Hindlimb muscle (tissue), 1 donor: ENCODE measurements at regions not wholly inside any gene's neighbourhood (a gene's known extent, or its start where the extent isn't known, plus 50 kb on each side); places are given as distances from the start of the nearest gene placed in this dataset.

Experiments
- DNase-seq: peaks from one replicate; pipeline ENCODE4 v3.0.0-alpha.2; 2013

GRCh38 chr5:172588380-172588779, 52.7 kb upstream of the NEURL1B start:
- no peak for DNase-seq

- DNase-seq = no peak
Measured at GRCh38 chr5:172587061-172587405, 54.0 kb upstream of the NEURL1B start.

- DNase-seq = no peak
Measured at GRCh38 chr5:172586125-172587060, 54.7 kb upstream of the NEURL1B start.

GRCh38 chr5:172585114-172585513, 55.9 kb upstream of the NEURL1B start:
- DNase-seq = no peak

- DNase-seq = no peak
Measured at GRCh38 chr5:172584638-172585037, 56.4 kb upstream of the NEURL1B start.

- peak; percentile 52 for DNase-seq
Measured at GRCh38 chr5:172583931-172584511, 57.0 kb upstream of the NEURL1B start.

- no peak for DNase-seq
Measured at GRCh38 chr5:172582940-172583339, 58.1 kb upstream of the NEURL1B start.

- DNase-seq = no peak
Measured at GRCh38 chr5:172581315-172581714, 59.7 kb upstream of the NEURL1B start.

GRCh38 chr5:172579403-172579990, 61.6 kb upstream of the NEURL1B start:
- no peak for DNase-seq

- no peak for DNase-seq
Measured at GRCh38 chr5:172577267-172577909, 63.7 kb upstream of the NEURL1B start.

GRCh38 chr5:172575816-172576545, 65.1 kb upstream of the NEURL1B start:
- no peak for DNase-seq

GRCh38 chr5:172575416-172575815, 65.6 kb upstream of the NEURL1B start:
- no peak for DNase-seq

GRCh38 chr5:172574871-172575223, 66.2 kb upstream of the NEURL1B start:
- DNase-seq = peak; percentile 73

GRCh38 chr5:172573986-172574870, 66.8 kb upstream of the NEURL1B start:
- no peak for DNase-seq

- DNase-seq = no peak
Measured at GRCh38 chr5:172573120-172573882, 67.8 kb upstream of the NEURL1B start.

- DNase-seq = no peak
Measured at GRCh38 chr5:172572440-172572839, 68.6 kb upstream of the NEURL1B start.

GRCh38 chr5:172571892-172572291, 69.2 kb upstream of the NEURL1B start:
- DNase-seq = no peak

- DNase-seq = no peak
Measured at GRCh38 chr5:172571413-172571812, 69.7 kb upstream of the NEURL1B start.

- no peak for DNase-seq
Measured at GRCh38 chr5:172570594-172571334, 70.3 kb upstream of the NEURL1B start.
